Liver (tissue), 7 donors: ENCODE measurements at regions not wholly inside any gene's neighbourhood (a gene's known extent, or its start where the extent isn't known, plus 50 kb on each side); places are given as distances from the start of the nearest gene placed in this dataset.

ENCODE experiments used
- DNase-seq: peaks from one replicate; pipeline ENCODE4 v3.0.0-alpha.2; 2017; ENCODE audit warnings: low spot score
- H3K27ac ChIP-seq, 2 donors: one replicate each; pipeline ENCODE4 v1.7.0; 2013; ENCODE audit warnings: inconsistent platforms in 2 of 2, low read length in 2 of 2, control low read depth in 1 of 2, low read depth in 1 of 2, mild to moderate bottlenecking in 1 of 2
- H3K27me3 ChIP-seq, 4 donors: one replicate each; pipeline versions ENCODE4 v1.6.1 to v1.7.0; 2013; ENCODE audit warnings: low read length in 3 of 4, inconsistent platforms in 1 of 4, mild to moderate bottlenecking in 1 of 4, moderate library complexity in 1 of 4; ENCODE audit not compliant: control insufficient read depth in 4 of 4, insufficient read depth in 4 of 4
- H3K36me3 ChIP-seq, 4 donors: one replicate each; pipeline versions ENCODE4 v1.6.1 to v1.7.0; 2013; ENCODE audit warnings: low read length in 3 of 4, mild to moderate bottlenecking in 3 of 4, low read depth in 1 of 4, moderate library complexity in 1 of 4; ENCODE audit not compliant: control insufficient read depth in 4 of 4, insufficient read depth in 3 of 4
- H3K4me1 ChIP-seq, 4 donors: one replicate each; pipeline versions ENCODE4 v1.6.1 to v1.7.0; 2013; ENCODE audit warnings: low read length in 3 of 4, mild to moderate bottlenecking in 3 of 4, moderate library complexity in 1 of 4; ENCODE audit not compliant: control insufficient read depth in 4 of 4, insufficient read depth in 4 of 4
- H3K4me3 ChIP-seq, 3 donors: one replicate each; pipeline versions ENCODE4 v1.6.1 to v1.7.0; 2013; ENCODE audit warnings: low read length in 3 of 3, control low read depth in 1 of 3, low read depth in 1 of 3, mild to moderate bottlenecking in 1 of 3
- H3K9ac ChIP-seq, 2 donors: one replicate each; pipeline ENCODE4 v1.7.0; 2013; ENCODE audit warnings: low read length in 2 of 2, mild to moderate bottlenecking in 2 of 2, moderate library complexity in 2 of 2, control low read depth in 1 of 2, low read depth in 1 of 2
- H3K9me3 ChIP-seq, 4 donors: one replicate each; pipeline versions ENCODE4 v1.6.1 to v1.7.0; 2013; ENCODE audit warnings: low read length in 3 of 4; ENCODE audit not compliant: control insufficient read depth in 4 of 4
- EGR1 ChIP-seq, 2 donors: IDR thresholded peaks; 2 replicates each; pipeline ENCODE4 v1.6.1; 2016 to 2018; ENCODE audit warnings: antibody characterized with exemption in 2 of 2, low read depth in 2 of 2
- FOXA1 ChIP-seq: IDR thresholded peaks from 2 replicates; pipeline ENCODE4 v1.6.1; 2016; ENCODE audit warnings: antibody characterized with exemption
- FOXA2 ChIP-seq: IDR thresholded peaks from 2 replicates; pipeline ENCODE4 v1.6.1; 2016; ENCODE audit warnings: antibody characterized with exemption
- HNF4A ChIP-seq, 2 donors: conservative IDR thresholded peaks; 2 replicates each; pipeline ENCODE4 v1.6.1; 2016; ENCODE audit warnings: antibody characterized with exemption in 2 of 2, mild to moderate bottlenecking in 2 of 2
- JUND ChIP-seq, 2 donors: IDR thresholded peaks; 2 replicates each; pipeline ENCODE4 v1.6.1; 2016; ENCODE audit warnings: antibody characterized with exemption in 2 of 2
- NR2F2 ChIP-seq: IDR thresholded peaks from 2 replicates; pipeline ENCODE4 v1.6.1; 2016; ENCODE audit warnings: antibody characterized with exemption
- RAD21 ChIP-seq, 2 donors: IDR thresholded peaks; 2 replicates each; pipeline ENCODE4 v1.6.1; 2016; ENCODE audit warnings: antibody characterized with exemption in 2 of 2, mild to moderate bottlenecking in 2 of 2
- SP1 ChIP-seq: IDR thresholded peaks from 2 replicates; pipeline ENCODE4 v1.6.1; 2018; ENCODE audit warnings: antibody characterized with exemption, mild to moderate bottlenecking
- TAF1 ChIP-seq: conservative IDR thresholded peaks from 2 replicates; pipeline ENCODE4 v1.6.1; 2016; ENCODE audit warnings: antibody characterized with exemption, mild to moderate bottlenecking
- YY1 ChIP-seq: IDR thresholded peaks from 2 replicates; pipeline ENCODE4 v1.6.1; 2016; ENCODE audit warnings: antibody characterized with exemption, mild to moderate bottlenecking
- WGBS: extraction: QIAGEN DNeasy Blood & Tissue Kit; methylation state at CpG from one replicate; pipeline ENCODE4 v1.1.7; 2013; 5-methylcytosine and 5-hydroxymethylcytosine counted together
- TF ChIP-seq, protein P1 (sequence below): IDR thresholded peaks from 2 replicates; pipeline ENCODE4 v1.6.1; 2016; ENCODE audit warnings: antibody characterized with exemption
- TF ChIP-seq, protein P2 (sequence below): IDR thresholded peaks from 2 replicates; pipeline ENCODE4 v1.6.1; 2016; ENCODE audit warnings: antibody characterized with exemption
- TF ChIP-seq, protein P3 (sequence below): IDR thresholded peaks from 2 replicates; pipeline ENCODE4 v1.6.1; 2016; ENCODE audit warnings: antibody characterized with exemption
- donor health status: healthy.
- donor health status: healthy.
- donor health status: healthy.
- donor health status: healthy.

DNA sequence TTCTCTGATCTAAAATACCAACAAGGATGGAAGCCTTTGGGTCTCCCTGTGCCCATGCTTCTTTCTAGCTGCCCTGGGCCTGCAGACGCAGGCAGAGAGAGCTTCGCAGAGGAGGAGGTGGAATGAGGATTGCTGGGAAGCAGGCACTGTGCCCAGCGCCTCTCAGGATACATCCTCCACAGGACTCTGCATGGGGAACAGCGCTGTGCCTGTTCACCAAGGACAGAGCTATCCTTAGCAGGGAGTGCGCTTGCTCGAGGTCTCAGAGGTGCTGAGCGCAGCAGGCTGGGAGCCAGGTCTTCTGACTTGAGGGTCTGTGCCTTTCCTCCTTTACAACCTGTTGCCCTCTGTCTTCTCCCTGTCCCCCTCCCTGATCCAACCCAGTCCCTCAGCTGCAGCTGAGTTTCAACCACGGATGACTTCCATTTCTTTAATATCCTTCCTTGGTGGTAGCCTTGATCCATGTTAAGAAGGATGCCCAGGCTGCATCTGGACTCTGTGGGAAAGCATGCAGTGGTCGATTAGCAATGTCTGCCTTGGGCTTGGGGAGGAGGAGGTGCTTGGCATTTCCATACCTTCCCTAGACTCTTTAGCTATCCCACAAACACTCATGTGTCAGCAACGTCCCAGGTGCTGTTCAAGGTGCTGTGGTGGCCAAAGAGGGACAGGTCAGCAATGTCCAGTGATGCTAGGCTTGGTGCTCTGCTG lies 219.6 kb upstream of the GPR26 start:
- TF ChIP-seq RAD21 (IDR thresholded peaks at IDR 0.05): no peak
- TF ChIP-seq EGR1 (IDR thresholded peaks at IDR 0.05; ENCODE audit: low read depth in 2 of 2): no peak
- no peak for TF ChIP-seq FOXA2
- TF ChIP-seq YY1: no peak
- TF ChIP-seq, protein P1, sequence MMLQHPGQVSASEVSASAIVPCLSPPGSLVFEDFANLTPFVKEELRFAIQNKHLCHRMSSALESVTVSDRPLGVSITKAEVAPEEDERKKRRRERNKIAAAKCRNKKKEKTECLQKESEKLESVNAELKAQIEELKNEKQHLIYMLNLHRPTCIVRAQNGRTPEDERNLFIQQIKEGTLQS: no peak
- TF ChIP-seq JUND (IDR thresholded peaks at IDR 0.05): no peak
- no peak for TF ChIP-seq HNF4A (conservative IDR thresholded peaks at IDR 0.05)
- TF ChIP-seq NR2F2: no peak
- TF ChIP-seq SP1: no peak
- TF ChIP-seq, protein P2, sequence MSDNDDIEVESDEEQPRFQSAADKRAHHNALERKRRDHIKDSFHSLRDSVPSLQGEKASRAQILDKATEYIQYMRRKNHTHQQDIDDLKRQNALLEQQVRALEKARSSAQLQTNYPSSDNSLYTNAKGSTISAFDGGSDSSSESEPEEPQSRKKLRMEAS: no peak
- TF ChIP-seq FOXA1: no peak
- TF ChIP-seq, protein P3, sequence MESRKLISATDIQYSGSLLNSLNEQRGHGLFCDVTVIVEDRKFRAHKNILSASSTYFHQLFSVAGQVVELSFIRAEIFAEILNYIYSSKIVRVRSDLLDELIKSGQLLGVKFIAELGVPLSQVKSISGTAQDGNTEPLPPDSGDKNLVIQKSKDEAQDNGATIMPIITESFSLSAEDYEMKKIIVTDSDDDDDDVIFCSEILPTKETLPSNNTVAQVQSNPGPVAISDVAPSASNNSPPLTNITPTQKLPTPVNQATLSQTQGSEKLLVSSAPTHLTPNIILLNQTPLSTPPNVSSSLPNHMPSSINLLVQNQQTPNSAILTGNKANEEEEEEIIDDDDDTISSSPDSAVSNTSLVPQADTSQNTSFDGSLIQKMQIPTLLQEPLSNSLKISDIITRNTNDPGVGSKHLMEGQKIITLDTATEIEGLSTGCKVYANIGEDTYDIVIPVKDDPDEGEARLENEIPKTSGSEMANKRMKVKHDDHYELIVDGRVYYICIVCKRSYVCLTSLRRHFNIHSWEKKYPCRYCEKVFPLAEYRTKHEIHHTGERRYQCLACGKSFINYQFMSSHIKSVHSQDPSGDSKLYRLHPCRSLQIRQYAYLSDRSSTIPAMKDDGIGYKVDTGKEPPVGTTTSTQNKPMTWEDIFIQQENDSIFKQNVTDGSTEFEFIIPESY: no peak
- no peak overlapping the region for H3K9ac ChIP-seq
- no peaks in the 10 kb centered on the region for H3K9me3 ChIP-seq
- H3K36me3 ChIP-seq: no peaks in the 10 kb centered on the region
- WGBS: 76% methylated on average over 10 of the region's 10 CpGs
- H3K4me3 ChIP-seq: no peak overlapping the region
- no peaks in the 10 kb centered on the region for H3K27me3 ChIP-seq
- no peaks in the 10 kb centered on the region for H3K4me1 ChIP-seq
- DNase-seq: no peak
- H3K27ac ChIP-seq: no peak overlapping the region

DNA sequence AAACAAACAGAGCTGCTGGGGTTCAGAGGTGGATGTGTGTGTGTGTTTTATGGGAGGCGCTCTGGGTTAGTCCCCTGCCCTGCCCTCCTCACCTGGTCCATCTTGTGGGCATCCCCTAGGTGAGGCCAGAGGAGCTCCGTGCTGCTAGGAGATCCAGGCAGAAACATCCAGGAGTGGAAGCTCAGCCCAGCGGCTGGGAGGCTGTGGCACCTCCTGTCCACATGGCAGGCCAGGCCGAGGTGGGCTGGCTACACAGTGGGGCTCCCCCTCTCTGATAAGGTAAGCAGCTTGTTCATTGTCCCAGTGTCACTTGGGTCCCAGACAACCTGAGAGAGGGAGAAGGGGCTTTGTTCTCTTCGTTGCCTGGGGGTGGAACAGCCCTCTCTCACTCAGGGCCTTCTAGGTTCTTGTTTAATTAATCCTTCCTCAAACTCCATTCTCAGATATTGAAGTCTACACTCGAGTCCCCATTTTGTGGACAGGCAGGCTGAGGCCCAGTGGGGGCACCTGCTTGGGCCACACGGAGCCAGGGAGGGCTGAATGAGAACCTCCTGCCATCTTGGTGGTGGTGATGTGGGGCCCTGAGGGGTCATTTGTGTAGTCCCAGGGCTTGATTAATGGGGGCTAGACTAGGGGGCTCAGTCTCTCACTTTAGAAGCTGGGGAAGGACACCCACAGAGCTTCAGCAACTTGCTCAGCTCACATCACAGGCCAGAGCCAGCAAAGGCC lies 216.8 kb upstream of the GPR26 start:
- no peak for DNase-seq
- no peaks in the 10 kb centered on the region for H3K36me3 ChIP-seq
- WGBS: 90% methylated on average over 7 of the region's 7 CpGs
- H3K27ac ChIP-seq: no peak overlapping the region
- no peak overlapping the region for H3K4me3 ChIP-seq
- H3K4me1 ChIP-seq: no peaks in the 10 kb centered on the region
- H3K9ac ChIP-seq: no peak overlapping the region
- no peaks in the 10 kb centered on the region for H3K27me3 ChIP-seq
- TF ChIP-seq, protein P3: no peak
- TF ChIP-seq TAF1 (no peak), JUND (IDR thresholded peaks at IDR 0.05) (no peak), YY1 (no peak), FOXA1 (no peak), HNF4A (conservative IDR thresholded peaks at IDR 0.05) (no peak)
- TF ChIP-seq, protein P2: no peak
- H3K9me3 ChIP-seq: no peaks in the 10 kb centered on the region
